ENCODE measurements at regions not wholly inside any gene's neighbourhood (a gene's known extent, or its start where the extent isn't known, plus 50 kb on each side); places are given as distances from the start of the nearest gene placed in this dataset.

- Histone ChIP-seq H3K9me3 (ENCODE audit: low read length) (no peaks in the 10 kb centered on the region), H3K9me2 (replicated peaks; ENCODE audit: insufficient read depth, low read length) (no peaks in the 10 kb centered on the region), H3K4me3 (ENCODE audit: low read length) (no peak overlapping the region), H3K79me2 (ENCODE audit: low read length) (no peaks in the 10 kb centered on the region), H3K4me2 (ENCODE audit: low read depth, low read length, poor library complexity, severe bottlenecking) (no peak overlapping the region), H3K27me3 (ENCODE audit: low read length) (no peaks in the 10 kb centered on the region), H2AFZ (ENCODE audit: low read length) (no peak overlapping the region), H4K20me1 (ENCODE audit: insufficient read depth, low read depth, low read length) (no peaks in the 10 kb centered on the region), H3K9ac (ENCODE audit: low read length) (no peak overlapping the region), H3K4me1 (ENCODE audit: low read length) (no peaks in the 10 kb centered on the region), H3K27ac (ENCODE audit: low read length) (no peak overlapping the region), H3K36me3 (ENCODE audit: insufficient read depth, low read length) (no peaks in the 10 kb centered on the region)
- DNase-seq, result peak; percentile 11
Observed at GRCh38 chr6:74941424-74941823, 264.4 kb downstream of the COL12A1 start.

- no peaks in the 10 kb centered on the region for H4K20me1 ChIP-seq (ENCODE audit: insufficient read depth, low read depth, low read length)
- no peak overlapping the region for H3K27ac ChIP-seq (ENCODE audit: low read length)
- H3K4me3 ChIP-seq (ENCODE audit: low read length), result no peak overlapping the region
- H2AFZ ChIP-seq (ENCODE audit: low read length), result no peak overlapping the region
- no peaks in the 10 kb centered on the region for H3K27me3 ChIP-seq (ENCODE audit: low read length)
- no peak overlapping the region for H3K9ac ChIP-seq (ENCODE audit: low read length)
- no peaks in the 10 kb centered on the region for H3K9me3 ChIP-seq (ENCODE audit: low read length)
- no peaks in the 10 kb centered on the region for H3K9me2 ChIP-seq (replicated peaks; ENCODE audit: insufficient read depth, low read length)
- H3K4me1 ChIP-seq (ENCODE audit: low read length), result no peaks in the 10 kb centered on the region
- DNase-seq, result no peak
- no peaks in the 10 kb centered on the region for H3K79me2 ChIP-seq (ENCODE audit: low read length)
- H3K4me2 ChIP-seq (ENCODE audit: low read depth, low read length, poor library complexity, severe bottlenecking), result no peak overlapping the region
- no peaks in the 10 kb centered on the region for H3K36me3 ChIP-seq (ENCODE audit: insufficient read depth, low read length)
Observed at GRCh38 chr6:74939721-74940620, 265.9 kb downstream of the COL12A1 start.

GRCh38 chr6:74939151-74939708, 266.6 kb downstream of the COL12A1 start:
- no peak overlapping the region for H2AFZ ChIP-seq (ENCODE audit: low read length)
- H3K27me3 ChIP-seq (ENCODE audit: low read length), result no peaks in the 10 kb centered on the region
- no peak overlapping the region for H3K4me3 ChIP-seq (ENCODE audit: low read length)
- H3K27ac ChIP-seq (ENCODE audit: low read length), result no peak overlapping the region
- no peaks in the 10 kb centered on the region for H3K4me1 ChIP-seq (ENCODE audit: low read length)
- H3K9me3 ChIP-seq (ENCODE audit: low read length), result no peaks in the 10 kb centered on the region
- H3K9me2 ChIP-seq (replicated peaks; ENCODE audit: insufficient read depth, low read length), result no peaks in the 10 kb centered on the region
- no peaks in the 10 kb centered on the region for H4K20me1 ChIP-seq (ENCODE audit: insufficient read depth, low read depth, low read length)
- H3K79me2 ChIP-seq (ENCODE audit: low read length), result no peaks in the 10 kb centered on the region
- no peak overlapping the region for H3K9ac ChIP-seq (ENCODE audit: low read length)
- no peaks in the 10 kb centered on the region for H3K36me3 ChIP-seq (ENCODE audit: insufficient read depth, low read length)
- H3K4me2 ChIP-seq (ENCODE audit: low read depth, low read length, poor library complexity, severe bottlenecking), result no peak overlapping the region
- peak; percentile 39 for DNase-seq

- no peak overlapping the region for H3K4me2 ChIP-seq (ENCODE audit: low read depth, low read length, poor library complexity, severe bottlenecking)
- no peaks in the 10 kb centered on the region for H3K79me2 ChIP-seq (ENCODE audit: low read length)
- H3K36me3 ChIP-seq (ENCODE audit: insufficient read depth, low read length), result no peaks in the 10 kb centered on the region
- no peaks in the 10 kb centered on the region for H3K9me3 ChIP-seq (ENCODE audit: low read length)
- no peak for DNase-seq
- no peak overlapping the region for H3K9ac ChIP-seq (ENCODE audit: low read length)
- no peaks in the 10 kb centered on the region for H3K9me2 ChIP-seq (replicated peaks; ENCODE audit: insufficient read depth, low read length)
- H3K4me3 ChIP-seq (ENCODE audit: low read length), result no peak overlapping the region
- no peak overlapping the region for H3K27ac ChIP-seq (ENCODE audit: low read length)
- no peak overlapping the region for H2AFZ ChIP-seq (ENCODE audit: low read length)
- H4K20me1 ChIP-seq (ENCODE audit: insufficient read depth, low read depth, low read length), result no peaks in the 10 kb centered on the region
- no peaks in the 10 kb centered on the region for H3K4me1 ChIP-seq (ENCODE audit: low read length)
- no peaks in the 10 kb centered on the region for H3K27me3 ChIP-seq (ENCODE audit: low read length)
Observed at GRCh38 chr6:74937936-74938335, 267.9 kb downstream of the COL12A1 start.

GRCh38 chr6:74936886-74937285, 269.0 kb downstream of the COL12A1 start:
- H2AFZ ChIP-seq (ENCODE audit: low read length), result no peak overlapping the region
- H4K20me1 ChIP-seq (ENCODE audit: insufficient read depth, low read depth, low read length), result no peaks in the 10 kb centered on the region
- H3K4me2 ChIP-seq (ENCODE audit: low read depth, low read length, poor library complexity, severe bottlenecking), result no peak overlapping the region

GRCh38 chr6:74932232-74932888, 273.5 kb downstream of the COL12A1 start:
- DNase-seq, result no peak
- no peak overlapping the region for H3K4me3 ChIP-seq (ENCODE audit: low read length)
- no peaks in the 10 kb centered on the region for H3K9me2 ChIP-seq (replicated peaks; ENCODE audit: insufficient read depth, low read length)
- no peak overlapping the region for H3K4me2 ChIP-seq (ENCODE audit: low read depth, low read length, poor library complexity, severe bottlenecking)
- H3K27ac ChIP-seq (ENCODE audit: low read length), result no peak overlapping the region
- H3K9ac ChIP-seq (ENCODE audit: low read length), result no peak overlapping the region
- no peaks in the 10 kb centered on the region for H3K27me3 ChIP-seq (ENCODE audit: low read length)
- no peaks in the 10 kb centered on the region for H3K79me2 ChIP-seq (ENCODE audit: low read length)
- no peaks in the 10 kb centered on the region for H3K4me1 ChIP-seq (ENCODE audit: low read length)
- no peaks in the 10 kb centered on the region for H4K20me1 ChIP-seq (ENCODE audit: insufficient read depth, low read depth, low read length)
- no peaks in the 10 kb centered on the region for H3K36me3 ChIP-seq (ENCODE audit: insufficient read depth, low read length)
- H2AFZ ChIP-seq (ENCODE audit: low read length), result no peak overlapping the region
- no peaks in the 10 kb centered on the region for H3K9me3 ChIP-seq (ENCODE audit: low read length)

More at GRCh38 chr6:74936886-74937285, 269.0 kb downstream of the COL12A1 start:
- Histone ChIP-seq H3K9me2 (replicated peaks; ENCODE audit: insufficient read depth, low read length) (no peaks in the 10 kb centered on the region), H3K4me1 (ENCODE audit: low read length) (no peaks in the 10 kb centered on the region), H3K27ac (ENCODE audit: low read length) (no peak overlapping the region), H3K79me2 (ENCODE audit: low read length) (no peaks in the 10 kb centered on the region), H3K9me3 (ENCODE audit: low read length) (no peaks in the 10 kb centered on the region), H3K36me3 (ENCODE audit: insufficient read depth, low read length) (no peaks in the 10 kb centered on the region), H3K4me3 (ENCODE audit: low read length) (no peak overlapping the region), H3K9ac (ENCODE audit: low read length) (no peak overlapping the region), H3K27me3 (ENCODE audit: low read length) (no peaks in the 10 kb centered on the region)
- no peak for DNase-seq

- Histone ChIP-seq H3K9me2 (replicated peaks; ENCODE audit: insufficient read depth, low read length) (no peaks in the 10 kb centered on the region), H3K4me3 (ENCODE audit: low read length) (no peak overlapping the region), H3K36me3 (ENCODE audit: insufficient read depth, low read length) (no peaks in the 10 kb centered on the region), H4K20me1 (ENCODE audit: insufficient read depth, low read depth, low read length) (no peaks in the 10 kb centered on the region), H2AFZ (ENCODE audit: low read length) (no peak overlapping the region), H3K79me2 (ENCODE audit: low read length) (no peaks in the 10 kb centered on the region), H3K4me1 (ENCODE audit: low read length) (no peaks in the 10 kb centered on the region), H3K27ac (ENCODE audit: low read length) (no peak overlapping the region), H3K27me3 (ENCODE audit: low read length) (no peaks in the 10 kb centered on the region), H3K9ac (ENCODE audit: low read length) (no peak overlapping the region), H3K4me2 (ENCODE audit: low read depth, low read length, poor library complexity, severe bottlenecking) (no peak overlapping the region), H3K9me3 (ENCODE audit: low read length) (no peaks in the 10 kb centered on the region)
- no peak for DNase-seq
Observed at GRCh38 chr6:74931558-74931957, 274.3 kb downstream of the COL12A1 start.

- Histone ChIP-seq H3K27ac (ENCODE audit: low read length) (no peak overlapping the region), H3K9me2 (replicated peaks; ENCODE audit: insufficient read depth, low read length) (no peaks in the 10 kb centered on the region), H4K20me1 (ENCODE audit: insufficient read depth, low read depth, low read length) (no peaks in the 10 kb centered on the region), H3K9ac (ENCODE audit: low read length) (no peak overlapping the region), H3K79me2 (ENCODE audit: low read length) (no peaks in the 10 kb centered on the region), H3K4me3 (ENCODE audit: low read length) (no peak overlapping the region), H3K4me1 (ENCODE audit: low read length) (no peaks in the 10 kb centered on the region), H3K9me3 (ENCODE audit: low read length) (no peaks in the 10 kb centered on the region), H3K36me3 (ENCODE audit: insufficient read depth, low read length) (no peaks in the 10 kb centered on the region), H3K27me3 (ENCODE audit: low read length) (no peaks in the 10 kb centered on the region), H3K4me2 (ENCODE audit: low read depth, low read length, poor library complexity, severe bottlenecking) (no peak overlapping the region), H2AFZ (ENCODE audit: low read length) (no peak overlapping the region)
- no peak for DNase-seq
Observed at GRCh38 chr6:74928203-74928602, 277.6 kb downstream of the COL12A1 start.

All from Karpas-422 (cell line).